ENCODE measurements at regions not wholly inside any gene's neighbourhood (a gene's known extent, or its start where the extent isn't known, plus 50 kb on each side); places are given as distances from the start of the nearest gene placed in this dataset.

- no peak for DNase-seq
Measured at GRCh38 chr9:91161465-91162300, 200.0 kb downstream of the AUH start.

DNA sequence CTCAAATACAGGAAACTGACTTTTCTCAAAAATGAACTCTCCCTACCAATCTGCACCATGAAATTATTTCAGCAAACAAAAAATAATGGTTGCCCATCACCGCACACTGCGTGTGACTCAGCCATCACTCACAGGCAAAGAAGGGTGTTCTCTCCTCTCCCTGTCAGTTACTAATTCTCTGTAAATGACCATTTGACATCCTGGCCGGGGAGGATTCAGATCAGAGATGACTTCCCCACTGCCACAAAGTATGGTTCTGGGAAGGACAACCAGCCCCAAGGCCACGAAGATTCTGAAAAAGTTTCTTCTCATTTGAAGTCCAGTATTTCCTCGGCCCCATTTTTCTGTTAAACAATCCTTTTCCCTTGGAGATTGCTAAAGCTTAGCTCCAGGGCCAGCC lies 199.4 kb downstream of the AUH start:
- DNase-seq: no peak

GRCh38 chr9:91162784-91163443 lies 198.8 kb downstream of the AUH start:
- no peak for DNase-seq

DNA sequence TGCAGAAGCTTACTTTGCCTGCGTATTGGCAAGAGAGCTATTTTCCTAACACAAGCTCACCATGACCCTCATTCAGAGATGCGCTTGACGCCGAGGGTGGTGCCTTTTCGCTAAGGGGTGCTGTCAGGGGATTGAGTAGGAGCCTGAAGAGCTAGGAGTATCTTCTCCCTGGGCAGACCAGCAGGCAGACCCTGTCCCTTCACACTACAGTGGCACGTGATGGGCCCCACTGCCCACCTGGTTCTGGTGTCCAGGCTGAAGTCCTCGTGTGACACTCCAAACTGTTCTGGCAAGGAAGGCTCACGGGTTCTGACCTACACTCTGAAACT lies 198.3 kb downstream of the AUH start:
- DNase-seq: no peak

GRCh38 chr9:91163773-91164471 lies 197.8 kb downstream of the AUH start:
- no peak for DNase-seq

Measured in DMS79 (cell line).